ENCODE measurements at regions not wholly inside any gene's neighbourhood (a gene's known extent, or its start where the extent isn't known, plus 50 kb on each side); places are given as distances from the start of the nearest gene placed in this dataset.

DNA sequence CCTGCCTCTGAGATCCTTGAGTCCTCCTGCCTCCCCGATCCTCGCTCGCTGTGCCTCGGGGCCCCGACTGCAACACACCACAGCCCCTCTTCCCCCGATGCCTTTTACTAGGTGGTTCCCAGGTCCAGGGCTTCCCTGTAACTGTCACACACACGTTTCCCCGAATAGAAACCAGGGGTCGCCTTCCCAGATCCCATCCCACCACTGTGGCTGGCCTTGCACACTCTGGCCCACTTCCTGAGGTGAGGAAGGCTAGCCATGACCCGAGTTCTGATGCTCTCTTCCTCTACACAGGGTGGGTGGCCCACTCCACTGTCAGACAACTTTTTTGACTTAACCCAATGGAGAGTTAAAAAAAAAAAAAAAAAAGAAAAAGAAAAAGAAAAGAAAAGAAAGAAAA, 139.6 kb upstream of the ASB18 start:
- no peak for FAIRE-seq

DNA sequence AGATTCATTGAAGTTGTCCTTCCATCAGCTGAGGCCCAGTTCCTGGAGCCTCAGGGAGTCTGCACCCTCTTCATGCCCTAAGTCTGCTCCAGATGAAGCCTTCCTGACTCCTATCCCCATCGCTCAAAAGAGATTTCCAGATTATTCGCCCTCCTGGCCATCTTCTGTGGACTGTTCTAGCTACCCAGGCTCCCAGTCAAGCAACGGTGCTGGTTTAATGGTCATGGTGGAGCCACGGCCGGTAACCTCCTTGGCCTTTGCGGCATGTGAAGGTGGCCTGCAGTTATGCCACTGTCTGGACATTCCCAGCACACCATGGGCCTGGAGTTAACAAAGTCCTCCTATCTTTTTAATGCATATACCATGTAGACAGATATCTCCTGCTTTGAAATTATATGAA, 140.1 kb upstream of the ASB18 start:
- DNase-seq (ENCODE audit: low read depth, low spot score) (no peak), FAIRE-seq (no peak)
- no peaks in the 10 kb centered on the region for H3K9me3 ChIP-seq (ENCODE audit: control insufficient read depth, low read depth, low read length)
- H3K27ac ChIP-seq (ENCODE audit: control insufficient read depth, insufficient read depth, low read length) = no peak overlapping the region
- H3K4me2 ChIP-seq (ENCODE audit: control insufficient read depth, extremely low read depth, insufficient read depth, low read depth, low read length) = no peak overlapping the region
- no peaks in the 10 kb centered on the region for H4K20me1 ChIP-seq (ENCODE audit: control insufficient read depth, extremely low read depth, insufficient read depth, low read length)
- H3K9me1 ChIP-seq (ENCODE audit: control insufficient read depth, extremely low read depth, insufficient read depth, low read length) = no peaks in the 10 kb centered on the region
- H3K4me3 ChIP-seq (ENCODE audit: control insufficient read depth in 2 of 3, extremely low read depth in 1 of 3, insufficient read depth in 2 of 3, low read depth in 1 of 3, low read length in 3 of 3) = no peak overlapping the region
- H3K79me2 ChIP-seq (ENCODE audit: control insufficient read depth, insufficient read depth, low read length) = no peaks in the 10 kb centered on the region
- H3K27me3 ChIP-seq (ENCODE audit: control insufficient read depth, extremely low read depth, insufficient read depth, low read length) = no peaks in the 10 kb centered on the region
- H2AFZ ChIP-seq (ENCODE audit: control insufficient read depth, low read length) = no peak overlapping the region
- H3K4me1 ChIP-seq (ENCODE audit: control insufficient read depth, extremely low read depth, insufficient read depth, low read length) = no peaks in the 10 kb centered on the region
- dilution Hi-C loops (cut with MboI; ENCODE audit: extremely low pct_ligation_motif_present, low sequenced_read_pairs) = no loop called here
- TF ChIP-seq, protein P1, sequence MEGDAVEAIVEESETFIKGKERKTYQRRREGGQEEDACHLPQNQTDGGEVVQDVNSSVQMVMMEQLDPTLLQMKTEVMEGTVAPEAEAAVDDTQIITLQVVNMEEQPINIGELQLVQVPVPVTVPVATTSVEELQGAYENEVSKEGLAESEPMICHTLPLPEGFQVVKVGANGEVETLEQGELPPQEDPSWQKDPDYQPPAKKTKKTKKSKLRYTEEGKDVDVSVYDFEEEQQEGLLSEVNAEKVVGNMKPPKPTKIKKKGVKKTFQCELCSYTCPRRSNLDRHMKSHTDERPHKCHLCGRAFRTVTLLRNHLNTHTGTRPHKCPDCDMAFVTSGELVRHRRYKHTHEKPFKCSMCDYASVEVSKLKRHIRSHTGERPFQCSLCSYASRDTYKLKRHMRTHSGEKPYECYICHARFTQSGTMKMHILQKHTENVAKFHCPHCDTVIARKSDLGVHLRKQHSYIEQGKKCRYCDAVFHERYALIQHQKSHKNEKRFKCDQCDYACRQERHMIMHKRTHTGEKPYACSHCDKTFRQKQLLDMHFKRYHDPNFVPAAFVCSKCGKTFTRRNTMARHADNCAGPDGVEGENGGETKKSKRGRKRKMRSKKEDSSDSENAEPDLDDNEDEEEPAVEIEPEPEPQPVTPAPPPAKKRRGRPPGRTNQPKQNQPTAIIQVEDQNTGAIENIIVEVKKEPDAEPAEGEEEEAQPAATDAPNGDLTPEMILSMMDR (optimal IDR thresholded peaks at IDR 0.05 in 1 of 3, IDR thresholded peaks at IDR 0.05 in 1 of 3, conservative IDR thresholded peaks at IDR 0.05 in 1 of 3; ENCODE audit: extremely low read depth in 1 of 3, insufficient read depth in 2 of 3, low read length in 3 of 3) = no peak
- TF ChIP-seq EZH2 (IDR thresholded peaks at IDR 0.05; ENCODE audit: low read length) = no peak
- H3K36me3 ChIP-seq (ENCODE audit: control insufficient read depth in 2 of 2, extremely low read depth in 1 of 2, insufficient read depth in 2 of 2, low read length in 2 of 2) = no peaks in the 10 kb centered on the region
- H3K9ac ChIP-seq (ENCODE audit: control insufficient read depth, extremely low read depth, insufficient read depth, low read length) = no peak overlapping the region

More for the DNA sequence above, 139.6 kb upstream of the ASB18 start:
- TF ChIP-seq, protein P1 (optimal IDR thresholded peaks at IDR 0.05 in 1 of 3, IDR thresholded peaks at IDR 0.05 in 1 of 3, conservative IDR thresholded peaks at IDR 0.05 in 1 of 3; ENCODE audit: extremely low read depth in 1 of 3, insufficient read depth in 2 of 3, low read length in 3 of 3) = no peak
- no peak for TF ChIP-seq EZH2 (IDR thresholded peaks at IDR 0.05; ENCODE audit: low read length)
- H3K9me1 ChIP-seq (ENCODE audit: control insufficient read depth, extremely low read depth, insufficient read depth, low read length) = no peaks in the 10 kb centered on the region
- no peak overlapping the region for H3K4me3 ChIP-seq (ENCODE audit: control insufficient read depth in 2 of 3, extremely low read depth in 1 of 3, insufficient read depth in 2 of 3, low read depth in 1 of 3, low read length in 3 of 3)
- H3K27ac ChIP-seq (ENCODE audit: control insufficient read depth, insufficient read depth, low read length) = no peak overlapping the region
- H4K20me1 ChIP-seq (ENCODE audit: control insufficient read depth, extremely low read depth, insufficient read depth, low read length) = no peaks in the 10 kb centered on the region
- H3K36me3 ChIP-seq (ENCODE audit: control insufficient read depth in 2 of 2, extremely low read depth in 1 of 2, insufficient read depth in 2 of 2, low read length in 2 of 2) = no peaks in the 10 kb centered on the region
- H3K4me2 ChIP-seq (ENCODE audit: control insufficient read depth, extremely low read depth, insufficient read depth, low read depth, low read length) = no peak overlapping the region
- dilution Hi-C loops (cut with MboI; ENCODE audit: extremely low pct_ligation_motif_present, low sequenced_read_pairs) = no loop called here
- no peaks in the 10 kb centered on the region for H3K4me1 ChIP-seq (ENCODE audit: control insufficient read depth, extremely low read depth, insufficient read depth, low read length)
- DNase-seq (ENCODE audit: low read depth, low spot score) = no peak
- no peak overlapping the region for H2AFZ ChIP-seq (ENCODE audit: control insufficient read depth, low read length)
- H3K9ac ChIP-seq (ENCODE audit: control insufficient read depth, extremely low read depth, insufficient read depth, low read length) = no peak overlapping the region
- no peaks in the 10 kb centered on the region for H3K9me3 ChIP-seq (ENCODE audit: control insufficient read depth, low read depth, low read length)
- no peaks in the 10 kb centered on the region for H3K27me3 ChIP-seq (ENCODE audit: control insufficient read depth, extremely low read depth, insufficient read depth, low read length)
- H3K79me2 ChIP-seq (ENCODE audit: control insufficient read depth, insufficient read depth, low read length) = no peaks in the 10 kb centered on the region

All from keratinocyte (primary cell).